Naive thymus-derived CD4-positive, alpha-beta T cell (primary cell): ENCODE measurements at regions not wholly inside any gene's neighbourhood (a gene's known extent, or its start where the extent isn't known, plus 50 kb on each side); places are given as distances from the start of the nearest gene placed in this dataset.

Source experiments
- ATAC-seq: fragments of 150-1000 bp; cut with Tn5 transposase; 2 replicates; pipeline ENCODE4 v1.10.0; 2021; ENCODE audit warnings: mild to moderate bottlenecking, moderate library complexity
- CTCF ChIA-PET: fragments of 350-600 bp; sonication (Branson Sonifier 250); formaldehyde crosslinking; loops from one replicate; lab custom pipeline; 2021; ENCODE audit warnings: antibody characterized with exemption; lab: Charles Lee
- POLR2A ChIA-PET: fragments of 350-600 bp; sonication (Branson Sonifier 250); formaldehyde crosslinking; loops from one replicate; lab custom pipeline; 2021; ENCODE audit warnings: antibody characterized with exemption, inconsistent platforms; lab: Charles Lee
- DNase-seq, 9 donors: peaks; one replicate each; pipeline versions ENCODE4 v3.0.0 to v3.0.0-alpha.2; 2020 to 2022; ENCODE audit warnings: mixed read lengths in 1 of 9
- H3K27ac ChIP-seq: one replicate; pipeline ENCODE4 v1.7.0; 2013; ENCODE audit warnings: mild to moderate bottlenecking, low read depth, low read length, moderate library complexity
- H3K27me3 ChIP-seq, 2 donors: one replicate each; pipeline ENCODE4 v1.7.0; 2013; ENCODE audit warnings: low read length in 2 of 2, mild to moderate bottlenecking in 2 of 2, moderate library complexity in 2 of 2; ENCODE audit not compliant: control insufficient read depth in 2 of 2, insufficient read depth in 2 of 2
- H3K36me3 ChIP-seq, 3 experiments: 1 replicate in 2 of 3; 2 replicates in 1 of 3; pipeline ENCODE4 v1.7.0; 2013; ENCODE audit warnings: low read length in 3 of 3, mild to moderate bottlenecking in 3 of 3, moderate library complexity in 1 of 3; ENCODE audit not compliant: insufficient read depth in 3 of 3, control insufficient read depth in 2 of 3
- H3K4me1 ChIP-seq, 2 donors: one replicate each; pipeline ENCODE4 v1.7.0; 2013; ENCODE audit warnings: low read length in 2 of 2, mild to moderate bottlenecking in 2 of 2, moderate library complexity in 1 of 2; ENCODE audit not compliant: control insufficient read depth in 2 of 2, insufficient read depth in 2 of 2
- H3K4me3 ChIP-seq: 2 replicates; pipeline ENCODE4 v1.7.0; 2013; ENCODE audit warnings: mild to moderate bottlenecking, low read length
- H3K9me3 ChIP-seq, 3 experiments: 1 replicate in 2 of 3; 2 replicates in 1 of 3; pipeline ENCODE4 v1.7.0; 2013; ENCODE audit warnings: low read length in 3 of 3; ENCODE audit not compliant: control insufficient read depth in 2 of 3
- H3K27ac Mint-ChIP-seq, 9 donors: one replicate each; pipeline ENCODE4 v1.8.0; 2020 to 2022; ENCODE audit warnings: mixed read lengths in 9 of 9, mild to moderate bottlenecking in 8 of 9, moderate library complexity in 5 of 9, inconsistent platforms in 2 of 9
- H3K27me3 Mint-ChIP-seq, 5 donors: one replicate each; pipeline ENCODE4 v1.8.0; 2021 to 2022; ENCODE audit warnings: mixed read lengths in 5 of 5, mild to moderate bottlenecking in 1 of 5
- H3K36me3 Mint-ChIP-seq, 5 donors: one replicate each; pipeline ENCODE4 v1.8.0; 2020 to 2022; ENCODE audit warnings: mixed read lengths in 5 of 5, mild to moderate bottlenecking in 3 of 5, inconsistent platforms in 1 of 5
- H3K4me1 Mint-ChIP-seq, 7 donors: one replicate each; pipeline ENCODE4 v1.8.0; 2020 to 2022; ENCODE audit warnings: mixed read lengths in 7 of 7, mild to moderate bottlenecking in 3 of 7, inconsistent platforms in 1 of 7
- H3K4me3 Mint-ChIP-seq, 10 donors: one replicate each; pipeline ENCODE4 v1.8.0; 2020 to 2022; ENCODE audit warnings: mild to moderate bottlenecking in 10 of 10, mixed read lengths in 10 of 10, moderate library complexity in 6 of 10, inconsistent platforms in 2 of 10
- H3K9me3 Mint-ChIP-seq, 11 donors: one replicate each; pipeline ENCODE4 v1.8.0; 2020 to 2022; ENCODE audit warnings: mixed read lengths in 11 of 11, mild to moderate bottlenecking in 4 of 11, inconsistent platforms in 1 of 11, moderate library complexity in 1 of 11
- intact Hi-C, 2 donors: fragments of 100-400 bp; cut with micrococcal nuclease; formaldehyde crosslinking; loops; one replicate each; pipeline ENCODE4 v1.15.1; 2023

- H3K4me3 Mint-ChIP-seq, result no peak overlapping the region
- H3K9me3 Mint-ChIP-seq, result peaks cover 0 to 2% (median 0%) of the 10 kb centered on the region in 11 donors
- ATAC-seq (no peak), DNase-seq (no peak)
- intact Hi-C loops, result no loop called here
- no peaks in the 10 kb centered on the region for H3K36me3 ChIP-seq
- H3K9me3 ChIP-seq, result no peaks in the 10 kb centered on the region
- no peak overlapping the region for H3K4me3 ChIP-seq
- no peak overlapping the region for H3K27ac ChIP-seq
- peaks cover 0 to 10% of the 10 kb centered on the region in 2 donors for H3K4me1 ChIP-seq
- H3K27ac Mint-ChIP-seq, result peak overlapping the region in 3 of 9 donors; percentile 15 to 49 (median 21)
- no peaks in the 10 kb centered on the region for H3K27me3 ChIP-seq
- ChIA-PET POLR2A (interaction anchor here (1.8 to 4.3 kb wide), 2 partner anchors 97 to 156 kb away, joined by 9 to 46 read pairs; partner anchors contain the start of gene BTG1), CTCF (interaction anchor here (1.9 kb wide), 1 partner anchor 10 kb away, joined by 8 read pairs; no protein-coding TSS in a partner anchor)
- no peaks in the 10 kb centered on the region for H3K27me3 Mint-ChIP-seq
- peaks cover 3 to 32% (median 23%) of the 10 kb centered on the region in 7 donors for H3K4me1 Mint-ChIP-seq
- H3K36me3 Mint-ChIP-seq, result peaks cover 0 to 9% (median 0%) of the 10 kb centered on the region in 5 donors
Observed at GRCh38 chr12:92242907-92243306, 97.3 kb upstream of the BTG1 start.

GRCh38 chr12:92237762-92238523 lies 92.3 kb upstream of the BTG1 start:
- H3K36me3 ChIP-seq, result no peaks in the 10 kb centered on the region
- H3K4me1 Mint-ChIP-seq, result peaks cover 6 to 53% (median 39%) of the 10 kb centered on the region in 7 donors
- peaks cover 0 to 2% (median 0%) of the 10 kb centered on the region in 11 donors for H3K9me3 Mint-ChIP-seq
- intact Hi-C loops, result loop anchor here in 1 of 2 donors (2.0 kb wide), 1 partner anchor 53 kb away; no protein-coding TSS in a partner anchor
- H3K9me3 ChIP-seq, result no peaks in the 10 kb centered on the region
- H3K27ac ChIP-seq, result no peak overlapping the region
- ATAC-seq (no peak), DNase-seq (no peak)
- no peak overlapping the region for H3K4me3 Mint-ChIP-seq
- H3K4me1 ChIP-seq, result peaks cover 0 to 22% of the 10 kb centered on the region in 2 donors
- ChIA-PET POLR2A (interaction anchor here (6.8 kb wide), 1 partner anchor 93 kb away, joined by 45 read pairs; the partner anchor contains the start of gene BTG1), CTCF (interaction anchor here (0.7 kb wide), 1 partner anchor 1145 kb away, joined by 3 read pairs; no protein-coding TSS in a partner anchor)
- H3K4me3 ChIP-seq, result no peak overlapping the region
- peak overlapping the region in 5 of 9 donors; percentile 4 to 85 (median 61) for H3K27ac Mint-ChIP-seq
- no peaks in the 10 kb centered on the region for H3K27me3 ChIP-seq
- H3K27me3 Mint-ChIP-seq, result no peaks in the 10 kb centered on the region
- peaks cover 0 to 3% (median 0%) of the 10 kb centered on the region in 5 donors for H3K36me3 Mint-ChIP-seq

- no peak for ATAC-seq
- no peaks in the 10 kb centered on the region for H3K36me3 Mint-ChIP-seq
- no peaks in the 10 kb centered on the region for H3K27me3 Mint-ChIP-seq
- Histone ChIP-seq H3K9me3 (no peaks in the 10 kb centered on the region), H3K4me3 (no peak overlapping the region), H3K4me1 (peaks cover 0 to 22% of the 10 kb centered on the region in 2 donors), H3K36me3 (no peaks in the 10 kb centered on the region), H3K27me3 (no peaks in the 10 kb centered on the region), H3K27ac (no peak overlapping the region)
- H3K9me3 Mint-ChIP-seq, result peaks cover 0 to 2% (median 0%) of the 10 kb centered on the region in 11 donors
- intact Hi-C loops, result loop anchor here in 1 of 2 donors (2.0 kb wide), 1 partner anchor 52 kb away; no protein-coding TSS in a partner anchor
- POLR2A ChIA-PET, result interaction anchor here (6.8 kb wide), 1 partner anchor 92 kb away, joined by 45 read pairs; the partner anchor contains the start of gene BTG1
- H3K4me1 Mint-ChIP-seq, result peaks cover 6 to 56% (median 45%) of the 10 kb centered on the region in 7 donors
- CTCF ChIA-PET, result no interaction called here
- no peak overlapping the region for H3K4me3 Mint-ChIP-seq
- peak overlapping the region in 8 of 9 donors; percentile 42 to 85 (median 66) for H3K27ac Mint-ChIP-seq
- DNase-seq, result no peak
Observed at GRCh38 chr12:92237262-92237661, 91.6 kb upstream of the BTG1 start.

GRCh38 chr12:92235703-92236472 lies 90.2 kb upstream of the BTG1 start:
- peaks cover 6 to 48% (median 38%) of the 10 kb centered on the region in 7 donors for H3K4me1 Mint-ChIP-seq
- H3K27me3 Mint-ChIP-seq, result no peaks in the 10 kb centered on the region
- no peak for ATAC-seq
- peaks cover 0 to 22% of the 10 kb centered on the region in 2 donors for H3K4me1 ChIP-seq
- H3K9me3 Mint-ChIP-seq, result peaks cover 0 to 2% (median 0%) of the 10 kb centered on the region in 11 donors
- POLR2A ChIA-PET, result interaction anchor here (0.6 to 6.8 kb wide), 5 partner anchors 22 to 159 kb away, joined by 3 to 45 read pairs (median 3); partner anchors contain the start of gene BTG1
- no peak overlapping the region for H3K27ac ChIP-seq
- no peaks in the 10 kb centered on the region for H3K36me3 ChIP-seq
- H3K9me3 ChIP-seq, result no peaks in the 10 kb centered on the region
- no peaks in the 10 kb centered on the region for H3K36me3 Mint-ChIP-seq
- intact Hi-C loops, result loop anchor here in 1 of 2 donors (2.0 kb wide), 2 partner anchors 17 to 51 kb away; no protein-coding TSS in a partner anchor
- H3K27ac Mint-ChIP-seq, result peak overlapping the region in 5 of 9 donors; percentile 45 to 76 (median 53)
- no peak overlapping the region for H3K4me3 ChIP-seq
- DNase-seq, result no peak
- CTCF ChIA-PET, result no interaction called here
- H3K27me3 ChIP-seq, result no peaks in the 10 kb centered on the region
- H3K4me3 Mint-ChIP-seq, result no peak overlapping the region

GRCh38 chr12:92234533-92234932 lies 88.9 kb upstream of the BTG1 start:
- intact Hi-C loops, result loop anchor here in 1 of 2 donors (1.0 to 2.0 kb wide), 2 partner anchors 16 to 87 kb away; no protein-coding TSS in a partner anchor
- Mint-ChIP-seq H3K27me3 (no peaks in the 10 kb centered on the region), H3K36me3 (no peaks in the 10 kb centered on the region), H3K4me1 (peaks cover 6 to 48% (median 38%) of the 10 kb centered on the region in 7 donors), H3K9me3 (peaks cover 0 to 2% (median 0%) of the 10 kb centered on the region in 11 donors), H3K27ac (peak overlapping the region in 8 of 9 donors; percentile 51 to 92 (median 84)), H3K4me3 (peak overlapping the region in 9 of 10 donors; percentile 13 to 78 (median 65))
- peak in 6 of 9 donors; percentile 19 to 60 (median 42) for DNase-seq
- CTCF ChIA-PET, result interaction anchor here (0.9 kb wide), 1 partner anchor 33 kb away, joined by 3 read pairs; no protein-coding TSS in a partner anchor
- peaks cover 0 to 22% of the 10 kb centered on the region in 2 donors for H3K4me1 ChIP-seq
- no peak overlapping the region for H3K27ac ChIP-seq
- H3K27me3 ChIP-seq, result no peaks in the 10 kb centered on the region
- ATAC-seq, result peak; percentile 52
- H3K36me3 ChIP-seq, result no peaks in the 10 kb centered on the region
- H3K4me3 ChIP-seq, result no peak overlapping the region
- no peaks in the 10 kb centered on the region for H3K9me3 ChIP-seq
- POLR2A ChIA-PET, result interaction anchor here (0.6 to 6.8 kb wide), 8 partner anchors 21 to 652 kb away, joined by 3 to 45 read pairs (median 3); partner anchors contain the start of gene BTG1
